K562 (cell line): ENCODE measurements at regions not wholly inside any gene's neighbourhood (a gene's known extent, or its start where the extent isn't known, plus 50 kb on each side); places are given as distances from the start of the nearest gene placed in this dataset.

Experiments used
- ATAC-seq: fragments of 200-7000 bp; cut with Tn5 transposase; 3 replicates; pipeline ENCODE4 v1.9.1; 2020; ENCODE audit warnings: moderate library complexity
- BruUV-seq: library from RNA; stranded (reverse); fragments of 400-500 nt; replicated peaks from 2 replicates; lab custom pipeline; 2021; lab: Mats Ljungman, UMichigan
- CTCF ChIA-PET: fragments of 300-600 bp; formaldehyde crosslinking; extraction: SDS; loops from one replicate; lab custom pipeline; 2021; ENCODE audit warnings: low intra/inter-chr PET ratio; lab: Yijun Ruan, JAX
- POLR2A ChIA-PET: fragments of 300-600, 350-650 bp; sonication (Branson Sonifier 250); formaldehyde crosslinking; extraction: SDS; loops from one replicate; lab custom pipeline; 2021; ENCODE audit warnings: antibody characterized with exemption, inconsistent platforms; lab: Yijun Ruan, JAX
- DNase-seq, 4 experiments: peaks; one replicate each; pipeline versions ENCODE4 v3.0.0 to v3.0.0-alpha.2; 2011 to 2018; ENCODE audit warnings: low spot score in 3 of 4, mixed read lengths in 3 of 4; ENCODE audit errors: extremely low read depth in 1 of 4
- FAIRE-seq: peaks from 2 replicates; lab custom pipeline; 2011; peaks lifted over from hg19 to GRCh38; lab: Jason Lieb, UNC
- H2AFZ ChIP-seq: 2 replicates; pipeline ENCODE4 v1.6.0; 2011; ENCODE audit warnings: low read depth, low read length, control low read depth, inconsistent platforms
- H3K27ac ChIP-seq: fragments of 200-600 bp; 3 replicates; pipeline ENCODE4 v1.8.0; 2011; ENCODE audit warnings: low read depth, mild to moderate bottlenecking, control low read depth, inconsistent platforms, low read length, moderate library complexity, mixed read lengths; ENCODE audit errors: extremely low read depth
- H3K27me3 ChIP-seq, 2 experiments: fragments of 300-600 bp in 1 of 2; 2 replicates in 1 of 2; 3 replicates in 1 of 2; pipeline versions ENCODE4 v1.6.0 to v1.8.0; 2011; ENCODE audit warnings: inconsistent platforms in 2 of 2, low read length in 2 of 2, mild to moderate bottlenecking in 1 of 2, mixed read lengths in 1 of 2, moderate library complexity in 1 of 2; ENCODE audit not compliant: control insufficient read depth in 2 of 2, insufficient read depth in 2 of 2
- H3K36me3 ChIP-seq: fragments of 300-600 bp; 3 replicates; pipeline ENCODE4 v1.8.0; 2011; ENCODE audit warnings: mild to moderate bottlenecking, low read length, inconsistent platforms; ENCODE audit not compliant: control insufficient read depth, insufficient read depth
- H3K4me1 ChIP-seq, 2 experiments: fragments of 200-600 bp in 1 of 2; replicated peaks in 1 of 2; 2 replicates in 1 of 2; 3 replicates in 1 of 2; pipeline versions ENCODE4 v1.5.1 to v1.8.0; 2011; ENCODE audit warnings: inconsistent platforms in 2 of 2, low read length in 2 of 2, mild to moderate bottlenecking in 1 of 2, mixed read lengths in 1 of 2, moderate library complexity in 1 of 2; ENCODE audit not compliant: control insufficient read depth in 2 of 2, insufficient read depth in 2 of 2
- H3K4me2 ChIP-seq: 2 replicates; pipeline ENCODE4 v1.6.1; 2011; ENCODE audit warnings: low read length, control low read depth, inconsistent platforms, mixed read lengths; ENCODE audit not compliant: insufficient read depth
- H3K4me3 ChIP-seq: fragments of 200-600 bp; sonication (generic), shearing (Covaris generic); 2 replicates; pipeline ENCODE4 v1.5.1; 2016; ENCODE audit warnings: control low read depth, inconsistent platforms
- H3K79me2 ChIP-seq: fragments of 200-600 bp; 3 replicates; pipeline ENCODE4 v1.8.0; 2011; ENCODE audit warnings: low read length, inconsistent platforms; ENCODE audit not compliant: control insufficient read depth, insufficient read depth
- H3K9ac ChIP-seq, 2 experiments: 2 replicates each; pipeline versions ENCODE4 v1.6.0 to v1.6.1; 2011; ENCODE audit warnings: low read depth in 2 of 2, low read length in 2 of 2, control low read depth in 1 of 2, inconsistent platforms in 1 of 2, mild to moderate bottlenecking in 1 of 2, mixed read lengths in 1 of 2; ENCODE audit not compliant: insufficient read depth in 1 of 2
- H3K9me1 ChIP-seq: one replicate; pipeline ENCODE4 v1.6.0; 2011; ENCODE audit warnings: inconsistent platforms, mild to moderate bottlenecking, low read length, moderate library complexity; ENCODE audit not compliant: control insufficient read depth, insufficient read depth
- H3K9me3 ChIP-seq: replicated peaks from 2 replicates; pipeline ENCODE4 v1.5.1; 2011; ENCODE audit warnings: low read depth, low read length, inconsistent platforms; ENCODE audit not compliant: control insufficient read depth, insufficient read depth
- H4K20me1 ChIP-seq: replicated peaks from 2 replicates; pipeline ENCODE4 v1.6.1; 2011; ENCODE audit warnings: low read length, inconsistent platforms, mixed read lengths; ENCODE audit not compliant: control insufficient read depth, insufficient read depth
- CAMTA2 ChIP-seq: fragments of 250-450 bp; sonication (Bioruptor Pico); conservative IDR thresholded peaks from 2 replicates; pipeline ENCODE4 v1.5.1; 2022
- CREB3L1 ChIP-seq: fragments of 450-650 bp; IDR thresholded peaks from 2 replicates; pipeline ENCODE4 v1.6.1; 2014; ENCODE audit warnings: low read depth, mild to moderate bottlenecking, moderate library complexity, borderline replicate concordance
- ESRRA ChIP-seq: fragments of 450-650 bp; IDR thresholded peaks from 2 replicates; pipeline ENCODE4 v1.6.1; 2014; ENCODE audit warnings: low read depth, mild to moderate bottlenecking, moderate library complexity, borderline replicate concordance
- GABPB2 ChIP-seq: fragments of 250-450 bp; sonication (Bioruptor Pico); conservative IDR thresholded peaks from 2 replicates; pipeline ENCODE4 v1.5.1; 2021; ENCODE audit warnings: mild to moderate bottlenecking
- RBM25 ChIP-seq: fragments of 200-400 bp; formaldehyde crosslinking; IDR thresholded peaks from 2 replicates; pipeline ENCODE4 v1.6.1; 2018; ENCODE audit warnings: low read length, low read depth, moderate library complexity; ENCODE audit not compliant: severe bottlenecking
- SIRT6 ChIP-seq: IDR thresholded peaks from one replicate; pipeline ENCODE4 v1.6.1; 2012; ENCODE audit warnings: low read depth, mild to moderate bottlenecking, control low read depth, inconsistent platforms, low read length, moderate library complexity
- STAG1 ChIP-seq: sonication (generic); formaldehyde crosslinking; IDR thresholded peaks from 2 replicates; pipeline ENCODE4 v1.5.0; 2020; ENCODE audit warnings: missing genetic modification reagents, borderline replicate concordance
- TFAP4 ChIP-seq: sonication (generic); formaldehyde crosslinking; IDR thresholded peaks from 2 replicates; pipeline ENCODE4 v1.8.0; 2022; ENCODE audit warnings: missing genetic modification reagents, mild to moderate bottlenecking, moderate library complexity, borderline replicate concordance
- THRAP3 ChIP-seq: fragments of 450-650 bp; IDR thresholded peaks from 2 replicates; pipeline ENCODE4 v1.6.1; 2016; ENCODE audit warnings: mild to moderate bottlenecking, inconsistent platforms, borderline replicate concordance
- ZNF584 ChIP-seq: fragments of 200-800 bp; sonication (Bioruptor generic); IDR thresholded peaks from 2 replicates; pipeline ENCODE4 v1.6.1; 2016; ENCODE audit warnings: low read depth, mild to moderate bottlenecking, missing genetic modification characterization, missing compliant biosample characterization
- ZNF77 ChIP-seq: fragments of 250-450 bp; sonication (Bioruptor Pico); IDR thresholded peaks from 2 replicates; pipeline ENCODE4 v1.5.0; 2020
- WGBS: fragments of 100-300 bp; shearing (Covaris generic); methylation state at CpG from one replicate; pipeline ENCODE4 v1.1.6; 2016; ENCODE audit warnings: low coverage, mixed read lengths; ENCODE audit not compliant: insufficient coverage; ENCODE audit errors: missing lambda C conversion rate; 5-methylcytosine and 5-hydroxymethylcytosine counted together
- in situ Hi-C: fragments of 300-500 bp; cut with MboI; formaldehyde crosslinking; loops from 4 replicates; pipeline ENCODE4 v1.15.0; 2018; ENCODE audit warnings: inconsistent platforms, mixed read lengths
- intact Hi-C: fragments of 100-400 bp; cut with micrococcal nuclease; formaldehyde crosslinking; loops from 2 replicates; pipeline ENCODE4 v1.14.2; 2022

- TF ChIP-seq ZNF584 (CRISPR knock-in tag) (no peak), ESRRA (no peak), STAG1 (CRISPR knock-in tag) (no peak)
Observed at GRCh38 chr5:174205939-174206338, 160.4 kb downstream of the NSG2 start (continued).

GRCh38 chr5:174210596-174211276 is 165.2 kb downstream of the NSG2 start:
- no peaks in the 10 kb centered on the region for H3K4me1 ChIP-seq
- no peaks in the 10 kb centered on the region for H4K20me1 ChIP-seq
- no peak overlapping the region for H2AFZ ChIP-seq
- H3K27ac ChIP-seq = no peak overlapping the region
- ATAC-seq = no peak
- in situ Hi-C loops = no loop called here
- DNase-seq = no peak
- no peak overlapping the region for H3K9ac ChIP-seq
- H3K36me3 ChIP-seq = no peaks in the 10 kb centered on the region
- CTCF ChIA-PET = no interaction called here
- TF ChIP-seq CREB3L1 (no peak), ZNF77 (CRISPR knock-in tag) (no peak), RBM25 (peak; percentile 11), THRAP3 (no peak), SIRT6 (no peak), TFAP4 (CRISPR knock-in tag) (no peak), CAMTA2 (CRISPR knock-in tag) (no peak), GABPB2 (CRISPR knock-in tag) (no peak)
- no peak overlapping the region for H3K4me3 ChIP-seq
- no peaks in the 10 kb centered on the region for H3K9me1 ChIP-seq
- no peak overlapping the region for H3K4me2 ChIP-seq
- H3K79me2 ChIP-seq = no peaks in the 10 kb centered on the region
- no TSS peak for BruUV-seq
- FAIRE-seq = no peak
- intact Hi-C loops = no loop called here
- H3K9me3 ChIP-seq = no peaks in the 10 kb centered on the region
- WGBS = 1% methylated on average over 8 of the region's 8 CpGs
- POLR2A ChIA-PET = no interaction called here
- peaks cover 2 to 14% of the 10 kb centered on the region in 2 experiments; a peak in 2 of 5 replicates for H3K27me3 ChIP-seq
